Retina (tissue), 1 donor: ENCODE measurements at regions not wholly inside any gene's neighbourhood (a gene's known extent, or its start where the extent isn't known, plus 50 kb on each side); places are given as distances from the start of the nearest gene placed in this dataset.
A peak's percentile ranks its signal among the peaks of the same experiment; 100 is the strongest.

Experiments
- DNase-seq: peaks from one replicate; pipeline ENCODE4 v3.0.0-alpha.2; 2016

DNA sequence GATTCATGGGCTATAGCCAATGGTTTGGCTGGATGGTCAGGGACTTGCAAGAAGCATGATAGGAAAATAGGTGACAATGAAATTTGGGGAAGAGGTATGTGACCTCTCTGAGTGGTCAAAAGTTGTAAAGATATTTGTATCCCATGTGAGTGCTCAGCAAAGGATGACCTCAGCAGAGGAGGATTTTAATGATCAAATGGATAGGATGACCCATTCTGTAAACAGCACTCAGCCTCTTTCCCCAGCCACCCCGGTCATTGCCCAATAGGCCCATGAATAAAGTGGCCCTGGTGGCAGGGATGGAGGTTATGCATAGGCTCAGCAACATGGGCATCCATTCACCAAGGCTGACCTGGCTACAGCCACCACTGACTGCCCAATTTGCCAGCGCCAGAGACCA, 138.4 kb upstream of the SPDL1 start:
- no peak for DNase-seq

DNA sequence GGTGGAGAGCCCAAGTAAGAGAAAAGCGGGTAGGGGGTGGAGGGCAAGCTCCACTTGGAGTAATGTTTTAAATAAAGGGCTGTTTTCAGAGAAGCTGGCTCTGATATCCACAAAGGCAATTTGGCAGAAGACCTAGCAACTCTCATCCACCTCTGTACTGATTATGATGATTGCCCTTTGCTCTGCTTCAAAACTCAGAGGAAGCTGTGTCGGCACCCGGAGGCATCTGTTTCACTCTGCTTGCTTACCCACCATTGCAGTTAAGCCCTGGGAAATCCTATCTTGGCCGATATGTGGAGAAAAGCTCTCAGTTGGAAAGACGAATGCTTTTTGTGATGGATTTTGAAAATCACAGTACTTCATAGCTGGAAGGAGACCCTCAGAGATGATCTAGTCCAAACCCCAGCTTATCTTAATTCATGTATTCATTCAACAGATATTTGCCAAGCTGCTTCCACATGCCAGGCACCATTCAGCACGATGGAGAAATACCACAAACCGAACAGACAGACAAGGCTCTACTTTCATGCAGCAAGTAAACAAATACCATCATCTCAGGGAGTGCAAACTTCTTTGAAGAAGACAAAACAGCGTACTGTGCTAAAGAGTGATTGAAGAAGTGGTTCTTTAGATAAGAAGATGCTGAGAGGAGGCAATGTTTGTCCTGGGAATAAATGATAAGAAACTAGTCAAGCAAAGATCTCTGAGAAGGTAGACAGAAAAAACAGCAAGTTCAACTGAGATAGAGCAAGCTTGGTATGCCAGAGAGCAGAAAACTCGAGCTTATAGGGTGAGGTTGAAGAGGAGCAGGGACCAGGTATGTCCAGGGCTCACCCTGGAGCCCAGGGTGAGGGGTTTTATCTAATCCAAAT, 140.4 kb upstream of the SPDL1 start:
- DNase-seq = no peak

DNA sequence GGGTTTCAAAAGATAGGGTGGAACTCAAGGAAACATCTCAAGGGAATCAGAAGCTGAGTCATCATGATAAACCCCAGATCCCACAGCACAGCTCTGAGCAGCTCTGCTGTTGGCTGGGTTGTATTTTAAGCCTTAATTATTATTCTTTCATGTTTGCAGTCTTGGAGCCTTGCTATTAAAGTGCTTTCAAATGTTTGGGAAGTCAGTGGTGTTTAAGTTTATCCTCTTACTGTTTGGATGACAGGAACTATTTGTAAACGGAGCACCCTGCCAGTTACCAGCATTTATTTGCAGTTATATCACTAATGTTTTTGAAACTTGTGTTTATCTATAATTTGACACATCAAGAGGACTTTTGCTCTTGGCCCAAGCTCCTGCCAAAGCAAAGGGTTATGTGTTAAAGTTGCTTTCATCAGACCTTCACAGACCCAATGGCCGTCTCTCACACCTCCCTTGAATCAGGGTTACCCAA, 141.1 kb upstream of the SPDL1 start:
- DNase-seq = no peak

DNA sequence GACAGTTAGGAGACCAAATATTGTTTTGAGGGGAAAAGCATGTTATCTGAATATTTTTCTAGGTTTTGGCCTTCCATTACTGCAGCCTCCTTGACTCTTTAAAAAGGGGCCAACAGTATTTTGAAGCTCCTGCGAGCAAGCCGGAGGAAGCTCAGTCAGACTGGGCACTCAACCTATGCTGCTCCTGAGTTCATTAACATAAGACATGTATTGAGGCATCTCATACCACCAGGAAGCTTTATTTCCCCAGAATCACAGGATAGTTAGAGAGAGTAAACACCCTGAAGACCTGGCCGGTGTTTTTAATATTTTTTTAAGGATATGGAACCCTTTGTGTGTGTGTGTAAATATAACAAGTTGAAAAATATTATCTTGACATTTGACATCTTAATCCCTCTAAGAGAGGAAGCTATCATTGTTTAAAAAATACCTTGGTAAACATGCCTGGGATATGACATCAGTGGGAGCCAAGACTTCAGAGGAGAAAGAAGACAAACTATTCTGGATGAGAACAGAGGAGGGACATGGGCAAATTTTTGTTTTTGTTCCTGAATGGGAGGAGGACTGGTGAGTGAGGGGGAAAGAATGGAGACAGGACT, 139.3 kb upstream of the SLIT3 start:
- DNase-seq = no peak

DNA sequence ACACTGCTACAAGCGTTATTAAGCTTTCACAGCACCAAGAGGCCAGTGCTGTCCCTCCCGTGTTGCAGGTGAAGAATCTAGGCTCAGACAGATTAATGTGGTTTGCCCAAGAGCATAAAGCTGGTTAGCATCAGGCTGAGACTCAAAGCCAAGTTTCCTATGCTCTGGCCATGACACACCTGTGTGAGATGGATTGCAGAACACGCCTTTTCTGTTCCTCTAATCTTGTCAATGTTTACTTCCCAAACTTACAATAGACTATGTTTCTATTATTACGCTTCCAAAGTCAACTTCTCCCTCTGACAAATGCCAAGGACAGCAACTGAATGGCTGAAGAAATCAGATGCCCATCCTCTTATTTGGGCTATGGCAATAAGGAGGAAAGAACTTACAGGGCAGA, 138.4 kb upstream of the SLIT3 start:
- DNase-seq = no peak

DNA sequence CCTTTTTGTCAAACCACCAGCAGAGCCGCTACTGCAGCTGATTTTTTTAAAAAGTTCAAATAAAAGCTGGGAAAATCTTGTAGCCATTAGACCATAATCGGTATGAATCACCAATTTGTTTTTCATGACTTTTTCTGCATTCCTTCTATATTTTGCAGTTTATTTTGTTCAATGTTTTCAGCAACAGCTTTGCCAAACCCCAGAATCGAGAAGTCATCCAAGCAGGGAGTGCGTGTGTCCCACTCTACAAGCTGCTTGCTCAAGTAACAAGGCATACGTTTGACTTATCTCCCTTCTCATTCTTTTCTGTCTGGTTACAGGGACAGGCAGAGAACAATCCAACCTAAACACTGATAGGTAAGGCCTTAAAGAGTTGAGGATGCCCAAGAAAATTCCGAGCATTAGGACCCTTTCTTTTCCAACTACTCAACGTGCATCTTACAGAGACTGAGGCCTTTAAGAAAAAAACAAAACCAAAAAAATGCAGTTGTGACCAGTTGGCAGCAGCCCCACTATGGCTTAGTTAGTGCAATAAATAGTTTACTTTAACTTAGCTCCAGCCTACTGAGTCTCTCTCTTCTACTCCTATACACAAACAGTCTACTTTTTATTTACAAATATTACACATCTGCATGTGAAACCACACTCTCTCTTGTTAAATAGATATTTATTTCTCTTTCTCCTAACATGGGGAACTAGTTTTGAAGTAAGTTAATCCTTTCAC, 134.7 kb upstream of the SLIT3 start:
- DNase-seq = no peak

DNA sequence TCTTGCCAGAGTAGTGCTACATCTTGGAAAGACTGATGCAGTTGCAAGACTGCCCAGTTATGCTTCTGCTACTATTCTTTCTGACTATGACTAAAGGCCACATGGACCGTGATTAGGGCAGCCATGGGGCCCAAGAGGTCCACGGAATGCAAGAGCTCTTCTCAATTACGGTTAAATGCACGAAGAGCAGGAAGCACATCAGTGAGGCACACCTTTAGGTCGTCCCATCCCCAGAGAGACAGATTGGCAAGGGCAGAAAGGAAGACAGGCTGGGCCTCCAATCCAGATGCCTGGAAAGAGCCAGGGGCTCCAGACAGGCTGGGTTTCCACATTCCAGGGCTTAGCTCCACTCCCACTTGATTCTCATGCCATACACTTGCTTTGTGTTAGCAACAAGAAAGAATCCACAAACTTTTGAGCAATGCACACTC, 132.3 kb upstream of the SLIT3 start:
- DNase-seq = no peak

DNA sequence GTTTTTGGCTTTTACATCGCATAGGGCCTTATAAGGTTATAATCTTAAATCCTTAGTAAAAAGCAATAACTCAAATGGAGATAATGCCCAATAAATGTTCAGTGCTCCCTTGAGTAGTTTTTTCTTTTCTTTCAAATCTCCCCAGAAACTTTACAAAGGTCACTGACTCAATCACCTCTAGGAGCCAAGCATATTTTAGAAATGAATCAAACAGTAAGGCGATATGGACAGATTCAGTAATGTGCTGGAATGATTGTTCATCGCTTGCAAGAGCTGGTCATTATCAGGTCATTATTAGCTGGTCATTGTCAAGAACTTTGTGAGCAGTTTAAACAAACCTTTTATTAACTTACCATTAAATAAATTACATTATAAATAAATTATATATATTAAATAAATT, 130.4 kb upstream of the SLIT3 start:
- no peak for DNase-seq

DNA sequence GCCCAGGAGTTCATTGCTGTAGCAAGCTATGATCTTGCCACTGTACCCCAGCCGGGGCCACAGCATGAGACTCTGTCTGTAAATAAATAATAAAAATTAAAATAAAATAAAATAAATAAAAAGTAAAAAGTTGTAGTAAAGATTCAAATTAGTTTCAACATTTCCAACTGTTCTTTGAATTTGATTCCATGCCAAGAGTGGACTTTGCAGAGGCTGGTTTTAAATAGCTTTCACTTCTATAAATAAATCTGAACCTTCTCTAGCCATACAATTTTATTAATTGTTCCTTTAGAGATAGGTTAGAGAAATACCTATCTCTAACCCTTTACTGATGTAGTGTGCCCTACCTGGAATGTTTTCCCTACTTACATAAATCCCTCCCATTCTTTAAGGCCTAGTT, 129.7 kb upstream of the SLIT3 start:
- DNase-seq = no peak

DNA sequence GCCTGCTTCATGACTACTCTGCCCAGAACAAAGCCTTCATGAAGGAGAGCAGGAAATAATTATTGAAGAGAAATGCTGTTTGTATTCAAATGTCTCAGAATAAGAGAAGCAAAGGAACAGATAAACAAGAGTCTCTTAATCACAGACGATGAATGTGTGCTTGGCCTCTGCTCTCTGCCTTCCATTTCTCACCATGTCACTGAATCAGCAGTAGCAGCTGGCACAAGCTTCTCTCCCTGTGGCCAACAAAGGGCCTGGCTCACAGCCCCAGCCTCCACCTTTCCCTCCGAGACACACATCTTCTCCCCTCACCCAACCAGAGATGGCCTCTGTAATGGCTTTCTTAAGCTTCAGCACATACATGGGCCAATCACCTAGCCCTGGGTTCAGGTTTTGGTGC, 128.1 kb upstream of the SLIT3 start:
- peak; percentile 10 for DNase-seq

DNA sequence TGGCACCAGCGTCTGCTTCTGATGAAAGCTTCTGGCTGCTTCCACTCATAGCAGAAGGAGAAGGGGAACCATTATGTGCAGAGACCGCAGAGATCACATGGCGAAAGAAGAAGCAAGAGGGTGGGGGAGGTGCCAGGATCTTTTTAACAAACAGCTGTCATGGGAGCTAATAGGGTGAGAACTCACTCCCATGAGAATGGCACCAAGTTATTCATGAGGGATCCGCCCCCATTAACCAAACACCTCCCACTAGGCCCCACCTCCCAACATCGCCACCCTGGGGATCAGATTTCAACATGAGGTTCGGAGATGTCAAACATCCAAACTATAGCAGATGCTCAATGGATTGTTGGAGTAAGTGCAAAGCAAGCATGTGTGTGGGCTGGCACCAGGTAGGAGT, 125.8 kb upstream of the SLIT3 start:
- no peak for DNase-seq

DNA sequence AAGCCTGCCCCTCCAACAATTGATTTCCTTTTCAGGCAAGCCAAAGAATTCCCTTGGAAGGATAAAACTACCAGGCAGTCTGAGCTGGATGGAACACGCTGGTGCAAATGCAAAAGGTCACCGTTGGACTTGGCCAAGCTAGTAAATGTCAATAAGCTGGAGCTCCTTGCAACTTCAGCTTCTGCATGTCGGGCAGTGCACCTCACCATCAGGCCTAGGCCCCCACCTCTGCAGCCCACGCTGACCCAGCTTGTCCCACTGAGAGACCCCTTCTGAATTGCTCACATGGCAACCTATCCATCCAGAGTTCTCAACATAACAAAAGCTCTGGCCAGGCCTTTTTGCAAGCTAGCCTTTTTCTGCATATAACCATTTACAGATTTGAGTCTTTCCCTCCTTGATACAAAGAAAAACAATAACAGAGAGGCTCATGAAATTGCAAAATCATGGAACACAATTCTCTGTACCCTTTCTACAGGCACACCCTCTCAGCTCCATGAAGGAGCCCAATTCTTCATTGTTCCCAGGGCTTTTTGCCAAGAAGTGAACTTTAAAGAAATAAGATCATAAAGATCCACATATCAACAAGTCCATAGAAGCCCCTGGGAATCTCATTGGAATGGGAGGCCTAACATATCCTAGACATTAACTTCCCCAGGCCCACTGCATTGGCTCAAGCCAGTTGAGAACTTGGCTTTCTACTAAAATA, 123.9 kb upstream of the SLIT3 start:
- DNase-seq = no peak

DNA sequence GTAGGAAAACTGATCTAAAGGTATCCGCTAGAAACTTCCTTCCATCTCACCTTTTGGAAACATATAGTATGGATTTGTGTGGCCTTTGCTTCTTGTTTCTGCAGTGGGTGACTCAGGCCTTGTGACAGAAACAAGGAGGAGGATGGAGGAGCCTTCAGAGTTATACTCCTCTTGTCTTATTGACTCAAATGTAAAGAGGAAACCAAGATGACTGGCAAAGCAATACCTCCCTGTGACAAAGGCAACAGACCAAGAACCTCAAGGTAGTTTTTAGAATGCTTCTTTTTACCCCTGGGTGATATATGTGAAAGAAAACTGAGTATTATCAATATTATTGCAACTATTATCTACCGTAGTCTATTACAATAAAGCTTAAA, 123.3 kb upstream of the SLIT3 start:
- no peak for DNase-seq

DNA sequence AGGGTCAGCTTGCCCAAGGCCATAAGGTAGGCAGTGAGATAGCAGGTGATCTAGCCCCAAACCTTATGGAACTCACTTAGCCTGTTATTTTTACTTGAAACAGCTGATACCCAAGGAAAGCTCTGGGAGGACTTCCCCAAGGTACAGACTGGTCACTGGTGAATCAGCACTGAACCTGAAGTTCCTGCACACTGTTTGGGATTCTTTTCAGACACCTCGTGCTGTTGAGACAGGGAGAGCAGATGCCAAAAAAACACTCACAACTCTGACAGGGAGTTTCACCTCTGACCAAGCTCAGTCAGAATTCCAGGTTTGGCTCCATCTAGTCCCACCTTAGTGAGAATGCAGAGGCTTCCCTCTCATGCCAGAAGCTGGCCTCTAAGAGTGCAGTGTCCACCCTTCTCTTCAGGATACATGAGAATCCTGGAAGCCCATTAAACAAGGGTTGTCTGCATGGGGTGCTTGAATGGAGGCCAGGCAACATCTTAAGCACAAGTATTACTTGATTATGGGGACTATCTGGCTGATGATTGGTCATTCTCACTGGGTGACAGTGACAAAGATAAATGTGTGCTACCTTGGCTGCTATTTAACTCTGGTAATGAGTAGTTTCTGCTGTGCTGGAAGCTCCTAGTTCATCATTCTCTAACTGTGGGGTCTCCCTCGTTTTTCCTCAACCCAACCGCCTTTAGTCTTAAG, 122.8 kb upstream of the SLIT3 start:
- no peak for DNase-seq

DNA sequence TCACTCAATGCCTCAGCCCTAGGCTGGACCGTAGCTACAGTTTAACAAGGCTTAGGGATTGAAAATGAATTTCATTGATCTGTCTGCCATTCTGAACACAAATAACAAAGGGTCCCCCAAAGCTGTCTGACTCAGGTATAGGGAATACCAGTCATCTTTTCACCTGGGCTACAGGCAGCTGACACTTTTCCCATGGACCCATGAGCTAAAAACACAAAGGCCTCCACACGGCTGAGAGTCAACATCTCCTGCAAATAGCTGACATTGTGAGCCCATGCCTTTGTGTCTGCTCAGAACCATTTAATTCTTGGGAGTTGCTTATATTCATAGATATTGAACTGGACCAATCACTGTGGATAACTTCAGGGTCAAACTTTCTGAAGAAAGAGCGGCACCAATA, 121.1 kb upstream of the SLIT3 start:
- no peak for DNase-seq

DNA sequence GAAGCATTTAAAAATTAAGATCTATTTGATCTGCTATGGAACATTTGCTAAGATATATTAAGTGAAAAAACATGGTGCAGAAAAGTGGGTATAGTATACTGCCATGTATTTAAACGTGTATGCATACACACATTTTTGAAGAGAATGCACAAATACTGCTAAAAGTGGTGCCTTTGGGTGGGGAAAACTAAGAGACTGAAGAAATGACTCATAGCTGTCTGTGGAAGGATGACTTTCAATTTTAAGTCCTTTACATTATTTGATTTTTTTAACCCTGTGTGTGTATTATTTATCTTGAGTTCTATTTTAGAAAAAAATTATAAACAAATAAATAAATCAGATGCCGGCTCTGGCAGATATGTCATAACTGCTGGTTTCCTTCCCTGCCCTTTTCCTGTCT, 120.7 kb upstream of the SLIT3 start:
- DNase-seq = no peak

DNA sequence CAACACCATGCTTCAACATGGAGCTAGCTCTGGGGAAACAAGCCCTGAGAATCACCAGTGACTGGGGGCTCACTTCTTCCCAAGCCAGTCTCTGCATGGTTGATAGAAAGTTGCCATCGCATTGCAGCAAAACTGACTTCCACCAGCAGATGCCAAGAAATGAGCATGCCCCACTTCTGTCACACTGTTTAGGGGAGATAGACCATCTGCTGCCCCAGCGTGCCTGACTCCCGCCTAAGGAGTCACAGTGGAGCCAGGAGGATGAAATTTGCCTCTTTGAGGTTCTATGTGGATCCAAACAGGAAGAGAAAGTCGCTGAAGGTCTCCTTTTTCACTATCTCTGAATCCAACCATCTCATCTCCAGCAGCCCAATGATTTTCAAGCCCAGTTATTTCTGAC, 116.7 kb upstream of the SLIT3 start:
- DNase-seq = no peak

DNA sequence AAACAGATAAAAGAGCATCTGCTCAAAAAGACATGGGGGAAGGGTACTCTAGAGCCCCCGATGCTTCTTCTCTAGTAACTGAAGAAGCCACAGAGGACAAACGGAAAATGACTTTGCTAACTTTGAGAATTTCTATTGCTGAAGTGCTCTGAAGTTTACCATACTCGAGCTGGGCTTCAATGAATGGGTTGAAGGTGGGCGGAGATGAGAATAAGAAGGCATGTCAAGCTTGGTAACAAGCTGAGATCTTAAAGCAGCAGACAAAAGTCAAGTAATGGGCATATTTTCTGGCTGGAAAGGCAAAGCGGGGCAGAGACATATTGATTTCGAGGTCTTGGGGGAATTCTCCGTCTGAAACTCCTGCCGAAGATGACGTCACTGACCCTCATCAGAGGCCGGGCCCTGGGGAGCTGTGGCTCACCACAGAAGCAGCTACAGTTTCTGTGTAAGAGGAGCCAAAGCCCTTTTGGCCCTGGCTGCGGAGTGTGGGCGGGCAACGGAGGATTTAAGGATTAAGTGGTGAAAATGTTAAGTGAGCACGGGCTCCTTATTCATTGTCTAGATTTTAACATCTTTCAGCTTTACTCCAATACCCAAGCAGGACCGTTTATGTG, 115.8 kb upstream of the SLIT3 start:
- DNase-seq = peak; percentile 33

DNA sequence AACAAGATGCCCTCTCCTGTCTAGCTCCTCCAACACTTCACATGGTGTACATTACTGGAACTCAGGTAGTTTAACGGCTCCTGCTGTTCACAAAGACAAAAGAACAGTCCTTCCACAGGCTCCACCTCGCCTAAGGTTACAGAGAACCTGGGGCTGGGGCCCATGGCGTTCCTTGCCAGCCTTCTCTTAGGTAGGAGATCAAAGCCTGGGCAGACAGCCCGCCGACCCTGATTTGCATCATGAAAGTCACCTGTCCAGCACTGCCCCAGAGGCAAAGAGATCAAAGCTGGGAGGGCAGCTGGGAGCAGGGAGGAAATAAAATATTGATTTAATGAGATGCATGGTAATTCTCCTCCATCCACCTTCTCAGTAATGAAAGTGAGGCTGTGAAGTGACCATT, 115.0 kb upstream of the SLIT3 start:
- DNase-seq = no peak

DNA sequence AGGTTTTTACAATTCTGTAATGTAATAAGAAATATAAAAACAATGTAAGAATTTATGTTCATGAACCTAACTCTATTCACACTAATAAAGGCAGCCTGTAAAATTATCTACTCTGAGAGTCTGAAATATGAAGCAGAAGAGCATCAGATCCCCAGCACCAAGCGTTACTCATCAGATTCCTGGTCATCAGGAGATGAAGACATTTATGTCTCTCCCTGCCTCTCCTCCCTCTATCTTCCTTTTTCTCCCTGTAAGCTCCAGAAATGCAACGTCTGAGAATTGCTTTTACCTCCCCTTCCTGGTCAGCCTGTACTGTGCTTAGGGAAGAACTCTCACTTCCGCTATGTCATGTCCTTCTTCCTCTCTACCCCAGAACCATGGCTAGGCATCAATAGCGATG, 114.4 kb upstream of the SLIT3 start:
- DNase-seq = no peak

DNA sequence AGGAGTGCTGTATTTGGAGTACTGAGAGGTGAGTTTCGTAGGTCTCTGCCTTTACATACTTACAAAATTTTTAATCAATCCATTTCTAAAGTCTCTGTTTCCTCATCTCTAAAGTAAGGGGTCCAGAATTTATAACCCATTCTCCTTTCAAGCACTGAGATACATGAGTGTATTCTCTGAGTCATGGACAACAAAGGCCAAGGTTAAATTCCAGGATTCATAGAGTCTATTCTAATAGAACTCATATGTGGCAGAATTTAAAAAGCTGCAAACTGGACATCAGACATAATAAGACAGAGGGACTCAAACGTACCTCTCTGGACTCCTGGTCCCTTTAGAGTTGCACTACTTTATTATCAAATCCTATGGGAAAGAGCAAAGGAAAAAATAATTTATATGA, 112.5 kb upstream of the SLIT3 start:
- no peak for DNase-seq

DNA sequence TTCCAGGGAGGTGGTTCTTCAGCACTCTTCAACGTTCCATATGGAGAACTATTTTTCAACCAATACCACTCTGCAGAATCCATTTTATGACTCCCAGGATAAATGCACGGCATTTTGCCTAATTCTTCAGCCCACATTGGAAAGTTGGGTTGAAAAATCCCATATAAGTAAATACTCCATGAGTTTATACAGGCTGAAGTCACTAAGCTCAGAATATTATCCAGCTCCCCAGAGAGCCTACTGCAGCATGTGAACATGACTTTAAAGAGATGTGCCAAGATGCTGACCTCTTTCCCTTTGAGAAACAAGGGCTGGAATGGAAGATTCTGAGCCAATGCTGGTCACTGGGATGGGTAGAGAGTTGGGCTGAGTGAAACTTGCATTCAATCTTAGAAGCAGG, 111.9 kb upstream of the SLIT3 start:
- no peak for DNase-seq
